GM04503 (cell line): ENCODE measurements at regions not wholly inside any gene's neighbourhood (a gene's known extent, or its start where the extent isn't known, plus 50 kb on each side); places are given as distances from the start of the nearest gene placed in this dataset.

Experiments
- DNase-seq: peaks from one replicate; pipeline ENCODE4 v3.0.0-alpha.2; 2012; ENCODE audit warnings: low read depth

DNA sequence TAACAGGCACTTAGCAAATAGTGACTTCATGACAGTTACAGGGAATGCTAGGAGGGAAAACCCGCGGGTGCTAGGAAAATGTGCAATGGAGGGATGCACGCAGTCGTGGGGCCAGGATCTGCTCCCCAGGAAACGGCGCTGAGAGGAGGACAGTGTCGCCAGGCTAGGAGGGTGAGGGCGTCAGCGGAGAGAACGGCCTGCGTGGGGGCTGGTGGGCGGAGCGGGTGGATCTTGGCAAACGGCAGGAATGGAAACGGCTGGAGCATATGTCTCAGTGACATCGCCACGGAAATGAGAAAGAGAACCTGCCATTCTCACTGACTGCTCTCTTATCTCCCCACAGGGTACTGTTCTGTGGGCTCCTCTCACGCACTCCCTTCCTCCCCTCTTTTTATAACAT lies 478.5 kb upstream of the ID2 start:
- no peak for DNase-seq

DNA sequence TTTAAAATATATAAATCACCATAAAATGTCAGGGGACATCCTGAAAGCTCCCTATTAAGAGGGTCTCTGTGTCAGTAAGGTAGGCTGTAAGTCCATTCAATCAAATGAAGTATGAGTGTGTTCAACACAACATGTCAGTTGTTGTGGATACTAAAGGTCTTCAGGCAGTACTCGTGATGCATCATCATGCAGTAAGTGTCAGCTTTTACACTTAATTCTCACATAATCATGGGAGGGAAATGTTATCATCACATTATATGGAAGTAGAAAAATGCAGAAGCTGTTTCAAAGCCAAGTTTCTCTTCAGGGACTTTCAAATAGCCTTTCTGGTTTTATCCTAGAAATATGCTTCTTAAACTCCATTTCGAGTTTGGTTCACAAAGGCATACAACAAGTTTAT lies 477.1 kb upstream of the ID2 start:
- DNase-seq, result no peak

DNA sequence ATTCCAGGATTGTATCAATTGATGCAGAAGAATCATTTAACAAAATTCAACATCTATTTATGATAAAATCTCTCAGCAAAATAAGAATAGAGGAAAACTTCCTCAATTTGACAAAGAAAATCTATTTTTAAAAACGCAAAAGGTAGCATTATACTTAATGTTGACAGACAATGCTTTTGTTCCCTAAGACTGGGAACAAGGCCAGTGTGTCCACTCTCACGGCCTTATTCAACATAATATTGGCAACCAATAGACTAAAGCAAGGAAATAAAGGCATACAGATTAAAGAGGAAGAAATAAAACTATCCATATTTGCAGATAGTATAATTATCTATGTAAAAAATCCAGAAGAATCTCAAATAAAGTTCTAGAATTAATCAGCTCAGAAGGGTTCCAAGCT lies 472.4 kb upstream of the ID2 start:
- no peak for DNase-seq

DNA sequence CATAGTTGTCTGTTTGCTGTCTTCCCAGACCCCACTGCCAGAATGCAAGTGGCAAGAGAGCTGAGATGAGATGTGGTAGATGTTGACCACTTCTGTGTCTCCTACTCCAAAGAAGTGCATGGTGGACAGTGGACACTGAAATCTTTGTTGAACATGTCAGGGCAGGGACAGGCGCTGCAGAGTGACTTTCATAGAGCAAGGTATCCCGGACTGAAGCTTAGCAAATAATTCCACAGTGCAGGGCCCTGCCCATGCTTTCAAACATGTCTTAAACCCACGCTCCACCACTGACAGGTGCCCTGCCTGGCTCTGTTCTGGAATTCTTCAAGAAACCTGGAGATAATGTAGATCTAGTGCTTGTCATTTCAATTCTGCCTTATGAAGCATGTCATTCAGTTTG lies 470.5 kb upstream of the ID2 start:
- DNase-seq, result no peak

DNA sequence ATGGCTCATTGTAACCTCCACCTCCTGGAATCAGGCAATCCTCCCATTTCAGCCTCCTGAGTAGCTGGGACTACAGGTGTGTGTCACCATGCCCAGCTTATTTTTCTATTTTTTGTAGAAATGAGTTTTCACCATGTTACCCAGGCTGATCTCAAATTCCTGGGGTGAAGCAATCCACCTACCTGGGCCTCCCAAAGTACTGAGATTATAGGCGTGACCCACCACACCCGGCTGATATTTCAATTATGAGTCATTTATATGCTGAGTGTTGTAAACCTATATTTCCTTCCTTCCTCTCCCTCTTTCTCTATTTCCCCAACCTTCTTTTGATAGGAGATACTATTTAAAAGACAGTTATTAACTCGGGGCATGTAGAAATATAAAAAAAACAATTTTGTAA lies 469.6 kb upstream of the ID2 start:
- no peak for DNase-seq

DNA sequence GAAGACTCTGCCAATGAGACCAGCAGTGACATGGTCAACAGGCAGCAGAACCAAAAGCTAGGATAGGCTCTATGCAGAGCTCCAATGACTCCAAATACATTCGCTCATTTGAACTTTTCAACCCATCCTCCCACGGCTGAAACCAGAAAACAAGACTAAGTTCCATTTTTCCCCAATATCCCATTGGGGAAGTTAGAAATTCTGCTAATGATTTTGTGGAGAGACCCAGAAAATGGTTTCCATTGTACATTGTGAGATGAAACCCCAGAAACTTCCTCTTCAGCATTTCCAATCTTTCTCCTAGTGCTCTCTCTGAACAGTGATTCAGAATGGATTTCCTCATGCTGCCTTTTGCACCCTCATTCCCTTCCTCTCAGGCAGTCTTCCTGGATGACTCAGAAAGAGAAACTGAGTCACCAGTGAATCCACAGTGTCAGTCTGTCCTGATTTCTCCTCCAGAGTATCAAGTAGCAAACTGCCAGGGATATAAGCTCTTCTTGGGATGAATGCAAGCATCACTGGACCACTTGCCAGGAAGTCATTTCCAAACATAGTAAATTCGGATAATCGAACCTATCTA lies 467.7 kb upstream of the ID2 start:
- no peak for DNase-seq

DNA sequence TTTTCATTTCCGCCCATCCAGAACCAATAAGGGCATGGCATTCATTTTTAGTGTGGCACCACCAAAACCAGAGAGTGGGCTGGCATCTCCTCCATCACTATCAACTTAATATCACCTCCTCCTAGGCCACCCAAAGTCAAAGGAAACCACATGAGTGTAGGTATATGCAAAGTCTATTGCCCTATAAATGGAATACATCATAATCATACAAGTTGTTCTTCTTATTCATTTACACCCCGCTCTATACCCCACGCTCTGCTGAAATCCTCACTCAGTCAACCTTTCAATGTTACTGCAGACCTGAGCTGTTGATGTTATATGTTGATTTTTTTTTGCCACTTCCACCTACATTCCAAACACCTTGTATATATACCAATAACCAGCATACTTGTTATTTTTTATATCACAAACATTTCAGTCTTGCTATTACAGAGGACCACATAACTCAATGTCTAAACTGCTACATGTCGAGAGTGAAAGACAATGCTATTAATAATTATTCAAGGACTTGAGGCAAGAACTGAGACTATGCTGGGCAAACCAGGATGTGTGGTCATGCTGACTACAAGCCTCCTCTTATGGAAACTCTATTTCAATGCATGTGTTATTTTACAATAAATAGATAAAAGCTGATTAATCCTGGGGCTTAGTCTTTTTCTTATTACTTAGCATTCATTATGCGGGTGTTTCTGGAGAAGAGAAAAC lies 466.5 kb upstream of the ID2 start:
- no peak for DNase-seq

DNA sequence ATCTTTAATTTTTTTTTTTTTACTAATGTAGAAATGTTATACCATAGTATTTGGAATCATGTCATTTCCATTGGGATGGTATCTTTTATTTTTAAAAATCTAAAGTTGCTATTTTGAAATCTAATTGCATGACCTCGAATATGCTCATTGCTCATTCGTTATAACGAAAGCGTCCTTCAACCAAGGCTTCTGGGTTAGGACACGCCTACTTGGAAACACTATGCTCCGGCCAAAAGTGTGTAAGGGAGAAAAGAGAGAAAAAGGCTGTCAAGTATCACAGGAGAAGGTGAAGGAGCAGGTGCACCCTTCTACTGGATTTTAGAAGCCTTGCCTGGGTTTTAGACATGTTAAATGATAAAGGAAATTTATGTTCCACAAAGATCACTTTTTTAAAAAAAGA lies 465.9 kb upstream of the ID2 start:
- DNase-seq, result no peak

DNA sequence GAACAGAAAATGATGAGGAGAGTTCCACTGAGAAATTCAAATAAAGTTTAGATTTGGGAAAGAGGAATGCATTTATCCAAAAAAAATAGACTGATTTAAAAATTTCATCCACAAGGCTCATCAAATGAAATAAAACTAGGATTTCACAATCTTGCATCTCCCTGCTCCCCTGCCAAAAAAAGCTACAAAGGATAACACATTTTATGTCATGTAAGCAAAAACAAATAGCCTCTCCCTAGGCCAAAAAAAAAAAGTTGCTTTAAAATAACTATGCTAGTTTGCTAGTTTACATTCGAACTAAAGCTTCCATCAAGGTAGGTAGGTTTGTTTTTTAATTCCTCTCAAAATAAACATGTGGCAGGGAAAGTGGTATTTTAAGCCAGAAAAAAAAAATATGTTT lies 465.5 kb upstream of the ID2 start:
- DNase-seq, result no peak

DNA sequence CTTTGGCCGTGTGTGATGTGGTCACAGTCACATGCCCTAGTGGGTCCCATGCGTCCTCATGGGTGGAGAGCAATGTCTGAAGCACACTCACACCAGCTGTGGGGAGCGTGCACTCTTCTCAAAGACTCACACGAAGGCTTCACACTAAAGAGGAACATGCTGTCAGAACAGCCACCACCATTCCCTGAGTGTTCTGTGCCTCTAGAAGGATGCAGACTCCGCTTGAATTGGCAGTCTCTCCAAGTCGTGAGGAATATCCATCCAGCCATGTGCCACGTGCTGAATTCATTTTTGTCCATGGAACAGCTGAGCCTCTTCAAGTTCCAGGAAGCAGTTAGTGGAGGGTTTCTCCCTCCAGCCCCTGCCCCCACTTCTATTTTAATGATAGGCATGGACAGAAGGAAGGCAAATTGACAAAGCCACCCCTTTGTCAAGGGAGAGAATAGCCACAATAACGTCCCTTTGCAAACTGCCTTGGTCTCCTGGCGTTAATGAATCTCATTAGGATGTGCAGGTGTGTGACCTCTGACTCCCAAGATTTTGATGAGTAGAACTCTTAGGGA lies 464.3 kb upstream of the ID2 start:
- DNase-seq, result no peak

DNA sequence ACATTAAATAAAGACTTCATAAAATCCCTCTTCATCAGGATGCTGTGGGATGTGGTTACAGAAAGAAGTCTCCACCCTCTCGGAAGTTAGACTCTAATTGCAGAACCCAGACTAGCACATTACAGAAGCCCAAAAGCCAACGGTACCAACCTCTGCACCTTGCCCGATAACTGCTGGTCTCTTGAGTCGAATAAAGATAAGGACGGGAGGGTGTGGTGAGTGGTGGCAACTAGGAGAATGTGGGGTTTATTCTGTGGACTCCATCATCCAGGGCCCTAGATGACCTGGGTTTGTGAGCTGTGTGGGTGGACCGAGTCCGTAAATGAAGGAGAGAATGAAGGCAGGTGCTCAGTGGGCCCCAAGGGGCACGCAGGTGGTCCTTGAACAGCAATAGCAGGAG lies 462.8 kb upstream of the ID2 start:
- DNase-seq, result no peak

DNA sequence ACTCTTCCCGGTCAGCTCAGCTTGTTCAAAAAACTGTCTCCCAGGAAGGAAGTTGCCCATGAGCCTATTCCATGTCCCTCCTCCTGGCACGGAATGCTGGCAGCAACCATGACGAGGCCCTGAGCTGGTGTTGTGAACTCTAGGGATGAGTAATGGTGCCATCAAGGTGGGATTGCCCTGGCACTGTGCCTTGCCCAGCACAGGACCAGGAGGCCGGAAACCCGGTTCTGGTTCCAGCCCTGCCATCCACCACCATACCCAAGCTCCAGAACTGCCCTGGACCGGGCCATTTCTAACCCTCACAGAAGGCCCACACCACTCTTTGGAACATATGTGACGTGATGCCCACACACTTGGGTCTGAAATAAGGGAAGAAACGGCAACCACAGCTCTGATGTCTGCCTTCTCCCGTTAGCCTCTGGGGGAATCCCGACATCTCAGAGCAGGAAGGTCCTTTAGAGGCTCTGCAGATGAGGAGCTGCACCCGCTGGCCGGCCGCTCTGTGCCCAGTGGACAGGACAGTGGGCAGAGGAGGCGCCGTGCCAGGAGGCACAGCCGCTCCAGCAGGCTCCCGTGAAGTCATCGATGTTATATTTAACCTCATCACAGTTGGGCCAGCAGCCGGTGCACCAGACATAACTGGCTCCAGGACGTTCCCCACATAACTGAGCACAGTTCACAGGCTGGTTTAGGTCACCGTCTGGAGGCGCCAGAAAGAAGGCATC lies 462.1 kb upstream of the ID2 start:
- DNase-seq, result no peak

DNA sequence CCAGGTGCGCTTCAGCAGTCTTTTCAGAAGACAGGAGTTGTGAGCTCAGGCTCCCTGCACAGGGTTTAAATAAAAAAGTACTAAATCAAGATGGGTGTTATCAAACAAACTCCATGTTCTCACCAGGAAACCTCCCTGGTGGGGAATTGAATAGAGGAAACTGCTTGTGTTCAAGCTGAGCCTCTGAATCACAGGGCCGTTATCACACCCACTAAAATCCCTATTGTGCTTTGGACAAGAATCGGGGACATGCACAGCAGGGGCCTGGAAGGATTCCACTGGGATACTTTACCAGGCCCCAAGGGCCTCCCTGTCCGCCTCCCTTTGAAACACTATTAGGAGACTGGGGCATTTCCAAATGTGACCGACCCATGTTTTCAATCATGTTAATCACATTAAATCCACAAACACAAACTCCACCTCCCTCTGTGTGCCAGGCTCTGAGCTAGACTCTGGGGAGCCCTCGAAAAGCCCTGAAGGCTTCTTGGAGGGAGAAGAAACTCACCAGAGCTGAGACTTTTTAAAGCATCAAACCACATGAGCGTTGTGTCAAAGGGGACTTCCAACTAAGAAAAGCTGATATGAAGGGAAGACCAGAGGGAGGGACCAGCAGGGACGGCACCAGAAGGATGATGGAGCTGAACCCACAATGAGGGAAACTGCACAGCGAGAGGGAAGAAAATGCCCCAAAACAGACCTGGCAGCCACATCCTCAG lies 458.7 kb upstream of the ID2 start:
- no peak for DNase-seq

DNA sequence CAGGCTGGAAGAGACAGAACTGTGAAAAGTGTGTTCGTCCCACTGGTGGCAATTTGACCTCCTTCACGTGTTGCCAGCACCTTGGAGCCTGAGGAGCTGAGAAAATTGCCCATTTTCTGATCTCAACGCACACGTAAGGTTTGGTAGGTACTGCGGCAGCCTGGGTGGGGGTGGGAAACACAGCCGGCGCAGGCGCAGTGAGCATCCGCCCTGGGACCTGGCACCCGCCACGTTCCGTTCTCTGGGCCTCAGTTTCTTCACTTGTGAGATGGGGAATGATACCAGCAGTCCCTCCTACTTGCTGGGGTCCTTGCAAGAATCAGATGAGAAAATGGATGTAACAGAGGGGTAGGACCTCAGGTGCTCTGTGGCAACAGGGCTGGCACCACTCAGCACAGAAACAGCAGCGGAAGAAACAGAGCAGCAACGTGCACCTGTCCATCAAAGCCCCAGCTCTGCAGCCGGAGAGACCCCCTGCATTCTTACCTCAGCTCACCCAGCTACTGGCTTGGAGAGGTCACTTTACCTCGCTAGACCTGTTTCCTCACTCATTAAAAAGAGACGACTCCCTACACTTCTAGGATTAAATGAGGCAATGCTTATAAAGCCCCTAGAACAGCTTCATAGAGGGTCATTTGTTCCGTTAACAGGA lies 458.0 kb upstream of the ID2 start:
- no peak for DNase-seq

DNA sequence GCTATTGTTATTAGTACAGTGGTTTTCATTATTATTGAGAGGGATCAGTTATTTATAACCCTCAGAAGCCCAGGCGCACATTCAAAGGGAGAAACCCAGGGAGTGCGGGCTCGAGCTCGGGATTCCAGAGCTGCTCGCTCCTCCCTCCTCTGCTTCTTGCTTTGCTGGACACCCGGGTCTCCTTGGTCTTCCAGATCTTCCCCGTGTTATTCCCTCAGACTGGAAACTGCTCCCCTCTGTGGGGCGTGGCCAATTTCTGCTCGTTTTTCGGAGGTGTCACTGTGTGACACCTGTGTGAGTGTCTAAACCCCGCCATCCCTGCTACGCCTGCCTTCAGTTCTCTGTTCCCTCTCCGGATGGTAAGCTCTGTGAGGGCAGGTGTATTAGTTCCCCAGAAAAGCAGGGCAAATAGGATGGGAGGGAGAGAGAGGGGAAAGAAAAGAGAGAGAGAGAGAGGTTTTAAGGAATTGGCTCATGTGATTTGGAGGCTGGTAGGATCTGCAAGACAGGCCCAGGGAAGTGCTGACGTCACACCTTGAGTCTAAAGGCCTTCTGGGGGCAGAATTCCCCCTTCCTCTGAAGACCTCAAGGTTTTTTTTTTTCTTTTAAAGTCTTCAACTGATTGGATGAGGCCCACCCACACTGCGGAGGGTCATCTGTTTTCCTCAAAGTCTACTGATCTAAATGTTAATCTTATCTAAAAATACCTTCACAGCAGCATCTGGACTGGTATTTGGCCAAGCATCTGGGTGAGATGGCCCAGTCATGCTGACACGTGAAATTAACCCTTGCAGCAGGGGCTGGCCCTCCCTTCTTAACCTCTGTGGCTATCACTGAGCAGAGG lies 457.3 kb upstream of the ID2 start:
- no peak for DNase-seq

DNA sequence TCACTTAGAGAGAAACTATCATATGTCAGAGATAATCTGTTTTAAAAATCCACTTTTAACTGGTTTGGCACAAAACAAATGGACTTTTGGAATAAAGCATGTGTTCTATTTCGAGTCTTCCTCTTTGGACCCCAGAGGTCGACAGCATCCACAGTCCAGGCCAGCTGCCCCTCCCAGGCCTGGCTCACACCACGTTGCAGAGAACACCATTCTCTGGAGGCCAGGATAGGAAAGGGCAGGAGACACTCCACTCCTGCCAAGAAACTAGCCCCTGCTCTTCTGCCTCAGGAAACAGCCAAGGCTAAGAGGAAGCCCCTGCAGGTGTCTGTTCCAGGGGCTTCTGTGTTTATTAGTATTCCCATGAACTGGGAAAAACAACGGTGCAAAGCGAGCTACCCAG lies 456.6 kb upstream of the ID2 start:
- DNase-seq, result no peak

DNA sequence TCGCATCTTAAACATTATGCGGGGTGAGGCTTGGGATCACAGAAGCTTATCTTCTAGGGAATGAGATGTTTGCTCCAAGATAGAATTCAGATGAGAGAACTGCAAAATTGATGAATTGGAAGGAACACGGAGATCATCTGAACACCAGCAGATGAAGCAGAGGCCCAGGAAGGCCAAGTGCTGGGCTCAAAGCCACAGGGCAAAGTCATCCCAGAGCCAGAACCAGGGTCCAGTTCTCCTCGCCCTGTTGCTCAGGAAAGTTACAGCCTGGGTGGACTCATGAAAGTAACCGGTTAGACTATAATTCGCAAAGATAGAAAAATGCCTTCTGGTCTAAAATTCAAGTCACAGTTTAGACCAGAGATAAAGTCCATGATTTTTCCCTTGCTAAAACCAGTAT lies 456.1 kb upstream of the ID2 start:
- DNase-seq, result no peak

DNA sequence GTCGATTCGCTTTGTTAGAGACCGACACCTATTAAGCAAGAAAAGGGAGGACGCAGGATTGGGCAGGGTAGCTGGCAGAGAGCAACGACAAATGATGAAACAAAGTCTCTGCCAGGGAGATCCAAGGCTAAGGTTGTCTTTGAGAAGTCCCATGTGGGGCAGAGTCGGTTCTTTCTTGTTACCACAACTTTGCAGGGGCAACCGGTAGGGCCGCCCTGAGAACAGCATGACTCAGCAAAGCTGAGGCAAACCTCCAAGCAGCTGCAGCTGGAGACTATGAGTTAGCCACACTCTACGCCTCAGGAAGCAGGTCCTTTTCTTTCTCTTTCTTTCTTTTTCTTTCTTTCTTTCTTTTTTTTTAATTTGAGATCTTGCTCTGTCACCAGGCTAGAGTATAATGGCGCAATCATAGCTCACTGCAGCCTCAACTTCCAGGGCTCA lies 452.3 kb upstream of the ID2 start:
- DNase-seq, result no peak

DNA sequence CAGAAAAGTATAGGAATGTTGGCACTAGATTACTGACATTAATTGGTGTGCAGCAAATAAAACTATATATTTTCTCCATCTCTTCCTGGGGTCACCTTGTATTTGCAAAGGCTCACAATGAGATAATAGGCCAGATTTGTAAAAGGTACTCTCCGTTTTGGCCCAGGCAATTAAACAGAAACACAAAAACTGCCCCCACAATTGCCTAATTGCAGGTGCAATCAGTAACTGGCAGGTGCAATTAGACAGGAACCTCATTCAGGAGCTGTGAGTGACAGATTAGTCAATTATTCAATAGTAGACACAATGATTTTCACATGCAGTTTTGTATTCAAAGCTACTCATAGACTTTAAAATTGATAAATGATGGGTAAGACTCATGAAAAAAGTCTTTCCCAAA lies 451.4 kb upstream of the ID2 start:
- DNase-seq, result no peak

DNA sequence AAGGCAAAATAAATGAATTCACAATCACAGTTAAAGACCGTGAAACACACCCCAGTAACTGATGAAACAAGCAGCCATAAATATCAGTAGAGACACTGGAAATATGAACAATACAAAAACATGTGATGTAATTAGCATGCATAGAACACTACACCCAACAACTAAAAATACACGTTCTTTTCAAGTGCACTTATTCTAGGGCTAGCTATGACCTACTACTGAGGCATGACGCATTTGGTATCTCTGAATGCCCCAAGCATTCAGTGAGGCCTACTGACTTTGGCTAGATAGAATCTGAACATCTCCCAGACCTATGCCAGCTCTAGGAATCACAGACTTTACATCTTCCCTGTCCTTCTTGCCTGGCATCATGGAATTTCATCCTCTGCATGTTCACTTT lies 450.0 kb upstream of the ID2 start:
- DNase-seq, result no peak

DNA sequence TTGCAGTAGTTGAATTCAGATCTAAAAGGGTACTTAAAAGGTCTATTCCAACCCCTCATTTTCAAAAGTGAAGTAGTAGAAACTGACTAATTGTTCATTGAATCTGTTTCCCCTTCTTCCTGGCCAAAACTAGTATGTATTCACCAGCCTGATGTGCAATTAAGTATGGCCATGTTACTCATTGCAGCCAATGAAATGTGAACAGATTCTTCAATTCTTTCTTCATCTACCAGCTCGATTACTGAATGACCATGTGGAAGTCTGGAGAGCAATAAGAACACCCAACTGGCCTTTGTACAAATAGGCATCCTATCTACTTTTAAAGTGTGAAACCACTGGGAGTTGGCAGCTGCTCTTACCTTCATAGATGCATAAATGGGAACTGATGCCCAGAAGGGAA lies 449.0 kb upstream of the ID2 start:
- DNase-seq, result no peak
